Lower leg skin (tissue), 4 donors: ENCODE measurements at regions not wholly inside any gene's neighbourhood (a gene's known extent, or its start where the extent isn't known, plus 50 kb on each side); places are given as distances from the start of the nearest gene placed in this dataset.

Source experiments
- DNase-seq, 2 donors: peaks; one replicate each; pipeline ENCODE4 v3.0.0-alpha.2; 2019; ENCODE audit warnings: low spot score in 2 of 2
- H3K4me3 ChIP-seq: fragments of 200-600 bp; sonication (generic); 2 replicates; pipeline ENCODE4 v1.5.1; 2017; ENCODE audit warnings: mild to moderate bottlenecking, low read depth; ENCODE audit not compliant: poor library complexity, severe bottlenecking
- CTCF ChIP-seq, 3 donors: fragments of 450-650 bp; IDR thresholded peaks; one replicate each; pipeline ENCODE4 v1.5.1; 2016; ENCODE audit warnings: antibody characterized with exemption in 3 of 3, mild to moderate bottlenecking in 3 of 3, moderate library complexity in 2 of 3
- POLR2A ChIP-seq, 2 donors: fragments of 450-650 bp; IDR thresholded peaks; one replicate each; pipeline ENCODE4 v1.6.1; 2016 to 2017; ENCODE audit warnings: antibody characterized with exemption in 2 of 2, mild to moderate bottlenecking in 1 of 2, moderate library complexity in 1 of 2
- WGBS, 2 donors: methylation state at CpG; one replicate each; pipeline ENCODE4 v1.1.5; 2018; 5-methylcytosine and 5-hydroxymethylcytosine counted together
- intact Hi-C: fragments of 100-400 bp; cut with DNase I; formaldehyde crosslinking; loops from one replicate; pipeline ENCODE4 v1.15.0; 2023; ENCODE audit warnings: low total_unique reads

DNA sequence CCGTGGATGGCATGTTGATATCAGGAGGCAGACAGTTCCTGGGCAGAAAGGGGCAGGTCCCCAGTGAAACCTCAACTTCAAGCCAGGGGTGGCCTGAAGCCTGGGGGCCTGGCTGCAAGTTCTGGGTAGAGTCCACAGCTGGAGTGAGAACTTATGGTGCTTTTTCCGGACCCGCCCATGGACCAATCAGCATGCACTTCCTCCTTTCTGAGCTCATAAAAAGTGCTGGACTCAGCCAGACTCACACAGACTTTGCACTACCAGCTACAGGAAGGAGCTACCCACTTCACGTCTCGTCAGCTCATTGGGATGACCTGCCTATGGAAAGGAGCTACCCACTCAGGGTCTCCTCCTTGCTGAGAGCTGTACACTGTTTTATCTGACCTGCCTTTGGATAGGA is 183.1 kb upstream of the MC4R start:
- H3K4me3 ChIP-seq: no peak overlapping the region
- DNase-seq: no peak
- WGBS, 2 donors: 58 to 72% methylated on average over 5 of the region's 5 CpGs
- TF ChIP-seq CTCF (IDR thresholded peaks at IDR 0.05): no peak
- no peak for TF ChIP-seq POLR2A (IDR thresholded peaks at IDR 0.05)
- intact Hi-C loops: loop anchor here (10.0 kb wide), 1 partner anchor 721 kb away; no protein-coding TSS in a partner anchor

- no peak for DNase-seq
- TF ChIP-seq POLR2A (IDR thresholded peaks at IDR 0.05): no peak
- no peak for TF ChIP-seq CTCF (IDR thresholded peaks at IDR 0.05)
- intact Hi-C loops: loop anchor here (10.0 kb wide), 1 partner anchor 722 kb away; no protein-coding TSS in a partner anchor
- H3K4me3 ChIP-seq: no peak overlapping the region
- WGBS, 2 donors: 50 to 63% methylated on average over 1 of the region's 1 CpG
These were observed 183.8 kb upstream of the MC4R start for GRCh38 chr18:60556326-60556725.

GRCh38 chr18:60560071-60560470 is 187.5 kb upstream of the MC4R start:
- WGBS, 2 donors: 39 to 72% methylated on average over 2 of the region's 2 CpGs
- no peak for DNase-seq
- TF ChIP-seq CTCF (IDR thresholded peaks at IDR 0.05) (no peak), POLR2A (IDR thresholded peaks at IDR 0.05) (no peak)
- H3K4me3 ChIP-seq: no peak overlapping the region
- intact Hi-C loops: no loop called here

GRCh38 chr18:60563082-60563481 is 190.5 kb upstream of the MC4R start:
- TF ChIP-seq CTCF (IDR thresholded peaks at IDR 0.05): no peak
- no peak for TF ChIP-seq POLR2A (IDR thresholded peaks at IDR 0.05)
- WGBS, 2 donors: 76 to 83% methylated on average over 3 of the region's 3 CpGs
- intact Hi-C loops: no loop called here

DNA sequence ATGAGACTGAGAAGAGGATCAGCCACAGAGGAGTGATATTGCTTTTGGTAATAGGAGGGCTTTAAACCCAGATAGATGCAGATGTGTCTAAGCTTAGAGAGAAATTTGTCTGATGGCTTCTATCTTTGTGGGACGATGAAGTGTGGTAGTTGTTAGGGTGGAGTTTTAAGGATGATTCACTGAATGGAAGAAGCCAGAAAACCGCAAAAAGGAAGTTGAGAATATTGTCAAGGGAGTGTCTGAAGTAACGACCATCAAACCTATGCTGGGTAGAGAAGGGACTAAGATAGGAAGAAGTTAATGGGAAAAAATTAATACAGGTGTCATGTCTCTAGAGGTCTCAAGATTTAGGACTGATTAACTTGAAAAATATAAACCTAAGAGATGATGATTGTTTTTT is 195.6 kb upstream of the MC4R start:
- 55 to 69% methylated on average over 3 of the region's 3 CpGs for WGBS, 2 donors
- intact Hi-C loops: no loop called here
- no peak for DNase-seq
- no peak for TF ChIP-seq CTCF (IDR thresholded peaks at IDR 0.05)
- TF ChIP-seq POLR2A (IDR thresholded peaks at IDR 0.05): no peak
- H3K4me3 ChIP-seq: no peak overlapping the region

More at GRCh38 chr18:60563082-60563481, 190.5 kb upstream of the MC4R start:
- DNase-seq: no peak
- no peak overlapping the region for H3K4me3 ChIP-seq

GRCh38 chr18:60570172-60570571 is 197.6 kb upstream of the MC4R start:
- no peak for DNase-seq
- intact Hi-C loops: no loop called here
- 75 to 100% methylated on average over 1 of the region's 1 CpG for WGBS, 2 donors
- TF ChIP-seq POLR2A (IDR thresholded peaks at IDR 0.05) (no peak), CTCF (IDR thresholded peaks at IDR 0.05) (no peak)
- no peak overlapping the region for H3K4me3 ChIP-seq
